Thyroid gland (tissue), 4 donors: ENCODE measurements at regions not wholly inside any gene's neighbourhood (a gene's known extent, or its start where the extent isn't known, plus 50 kb on each side); places are given as distances from the start of the nearest gene placed in this dataset.

Source experiments
- CTCF ChIP-seq, 6 experiments: fragments of 200-600 bp in 3 of 6; fragments of 450-650 bp in 3 of 6; sonication (generic) in 3 of 6; IDR thresholded peaks; one replicate each; pipeline ENCODE4 v1.5.1; 2016 to 2019; ENCODE audit warnings: antibody characterized with exemption in 6 of 6, mild to moderate bottlenecking in 2 of 6, inconsistent platforms in 1 of 6, moderate library complexity in 1 of 6
- POLR2A ChIP-seq, 2 donors: fragments of 450-650 bp; IDR thresholded peaks; one replicate each; pipeline ENCODE4 v1.6.1; 2017; ENCODE audit warnings: antibody characterized with exemption in 2 of 2, mild to moderate bottlenecking in 2 of 2, moderate library complexity in 1 of 2

GRCh38 chr3:18546632-18547031 is 121.5 kb upstream of the SATB1 start:
- TF ChIP-seq CTCF (IDR thresholded peaks at IDR 0.05) (no peak), POLR2A (IDR thresholded peaks at IDR 0.05) (no peak)
